Neural progenitor cell (in vitro differentiated cells): ENCODE measurements at regions not wholly inside any gene's neighbourhood (a gene's known extent, or its start where the extent isn't known, plus 50 kb on each side); places are given as distances from the start of the nearest gene placed in this dataset.

Experiments used
- DNase-seq: peaks from one replicate; pipeline ENCODE4 v3.0.0-alpha.2; 2016; ENCODE audit warnings: low spot score
- H2AFZ ChIP-seq: fragments of 200-600 bp; sonication (generic); replicated peaks from 2 replicates; pipeline ENCODE4 v1.6.1; 2016; ENCODE audit warnings: antibody characterized with exemption
- H3F3A ChIP-seq: fragments of 200-600 bp; sonication (generic); 2 replicates; pipeline ENCODE4 v1.6.1; 2016; ENCODE audit warnings: antibody characterized with exemption, low read depth
- H3K27ac ChIP-seq: fragments of 200-600 bp; sonication (generic); 2 replicates; pipeline ENCODE4 v1.5.1; 2016; ENCODE audit warnings: mild to moderate bottlenecking
- H3K27me3 ChIP-seq: fragments of 200-600 bp; sonication (generic); 2 replicates; pipeline ENCODE4 v1.6.1; 2016; ENCODE audit warnings: mild to moderate bottlenecking, moderate library complexity
- H3K36me3 ChIP-seq: fragments of 200-600 bp; sonication (generic); 2 replicates; pipeline ENCODE4 v1.5.1; 2016
- H3K4me1 ChIP-seq: fragments of 200-600 bp; sonication (generic); 2 replicates; pipeline ENCODE4 v1.6.1; 2016; ENCODE audit warnings: mixed run types
- H3K4me2 ChIP-seq: fragments of 200-600 bp; sonication (generic); 2 replicates; pipeline ENCODE4 v1.6.1; 2016
- H3K4me3 ChIP-seq: fragments of 200-600 bp; sonication (generic); 2 replicates; pipeline ENCODE4 v1.5.1; 2016
- H3K79me2 ChIP-seq: fragments of 200-600 bp; sonication (generic); 2 replicates; pipeline ENCODE4 v1.6.1; 2016; ENCODE audit warnings: low read depth
- H3K9ac ChIP-seq: fragments of 200-600 bp; sonication (generic); 2 replicates; pipeline ENCODE4 v1.6.1; 2016
- H3K9me3 ChIP-seq: fragments of 200-600 bp; sonication (generic); 2 replicates; pipeline ENCODE4 v1.5.1; 2016; ENCODE audit warnings: low read depth
- H4K20me1 ChIP-seq: fragments of 200-600 bp; sonication (generic); 2 replicates; pipeline ENCODE4 v1.6.1; 2016; ENCODE audit warnings: low read depth
- H3K27ac Mint-ChIP-seq: 3 replicates; pipeline ENCODE4 v1.8.0; 2021; ENCODE audit warnings: mixed read lengths
- H3K27me3 Mint-ChIP-seq: 2 replicates; pipeline ENCODE4 v1.8.0; 2022; ENCODE audit warnings: low read depth, mild to moderate bottlenecking, inconsistent platforms, moderate library complexity, mixed read lengths; ENCODE audit not compliant: insufficient read depth
- H3K36me3 Mint-ChIP-seq: 3 replicates; pipeline ENCODE4 v1.8.0; 2021; ENCODE audit warnings: mixed read lengths
- H3K4me1 Mint-ChIP-seq: 3 replicates; pipeline ENCODE4 v1.8.0; 2021; ENCODE audit warnings: mixed read lengths
- H3K4me3 Mint-ChIP-seq: 3 replicates; pipeline ENCODE4 v1.8.0; 2021; ENCODE audit warnings: mild to moderate bottlenecking, moderate library complexity, mixed read lengths
- H3K9me3 Mint-ChIP-seq: 3 replicates; pipeline ENCODE4 v1.8.0; 2020; ENCODE audit warnings: mixed read lengths
- CTCF ChIP-seq: fragments of 200-600 bp; sonication (generic); IDR thresholded peaks from 2 replicates; pipeline ENCODE4 v1.5.1; 2017; ENCODE audit warnings: antibody characterized with exemption, mild to moderate bottlenecking
- EZH2 ChIP-seq: fragments of 200-600 bp; sonication (generic); IDR thresholded peaks from 2 replicates; pipeline ENCODE4 v1.6.1; 2017; ENCODE audit warnings: antibody characterized with exemption, mild to moderate bottlenecking, moderate library complexity
- EZH2phosphoT487 ChIP-seq: fragments of 200-600 bp; sonication (generic); IDR thresholded peaks from 2 replicates; pipeline ENCODE4 v1.6.1; 2017; ENCODE audit warnings: antibody characterized with exemption

GRCh38 chr1:229752679-229753078 lies 126.6 kb downstream of the URB2 start:
- H3K9me3 Mint-ChIP-seq, result peaks cover 6% of the 10 kb centered on the region
- H3K27ac ChIP-seq, result no peak overlapping the region
- H3K4me1 ChIP-seq, result no peaks in the 10 kb centered on the region
- no peaks in the 10 kb centered on the region for H3K36me3 ChIP-seq
- no peak overlapping the region for H3K4me3 Mint-ChIP-seq
- H3K4me3 ChIP-seq, result no peak overlapping the region
- no peaks in the 10 kb centered on the region for H3K36me3 Mint-ChIP-seq
- H3K9ac ChIP-seq, result no peak overlapping the region
- H3K9me3 ChIP-seq, result no peaks in the 10 kb centered on the region
- no peak overlapping the region for H2AFZ ChIP-seq
- no peaks in the 10 kb centered on the region for H3K27me3 Mint-ChIP-seq
- no peaks in the 10 kb centered on the region for H3F3A ChIP-seq
- no peaks in the 10 kb centered on the region for H4K20me1 ChIP-seq
- H3K4me2 ChIP-seq, result no peak overlapping the region
- H3K27ac Mint-ChIP-seq, result no peak overlapping the region
- H3K4me1 Mint-ChIP-seq, result peaks cover 12% of the 10 kb centered on the region
- no peak for TF ChIP-seq EZH2phosphoT487
- H3K79me2 ChIP-seq, result no peaks in the 10 kb centered on the region
- DNase-seq, result no peak
- no peaks in the 10 kb centered on the region for H3K27me3 ChIP-seq

GRCh38 chr1:229753764-229754551 lies 127.9 kb downstream of the URB2 start:
- peak overlapping the region; percentile 42 for H3K27ac Mint-ChIP-seq
- no peak for TF ChIP-seq EZH2phosphoT487
- TF ChIP-seq EZH2, result no peak
- TF ChIP-seq CTCF, result no peak
- DNase-seq, result no peak
- no peak overlapping the region for H3K4me3 Mint-ChIP-seq
- H3K4me1 ChIP-seq, result no peaks in the 10 kb centered on the region
- H3K9me3 Mint-ChIP-seq, result peaks cover 3% of the 10 kb centered on the region
- no peak overlapping the region for H3K4me2 ChIP-seq
- no peaks in the 10 kb centered on the region for H3K79me2 ChIP-seq
- no peak overlapping the region for H3K4me3 ChIP-seq
- H3K36me3 ChIP-seq, result no peaks in the 10 kb centered on the region
- H3K9ac ChIP-seq, result no peak overlapping the region
- no peaks in the 10 kb centered on the region for H4K20me1 ChIP-seq
- H3K27me3 ChIP-seq, result no peaks in the 10 kb centered on the region
- no peak overlapping the region for H2AFZ ChIP-seq
- no peak overlapping the region for H3K27ac ChIP-seq
- no peaks in the 10 kb centered on the region for H3F3A ChIP-seq
- H3K9me3 ChIP-seq, result no peaks in the 10 kb centered on the region
- no peaks in the 10 kb centered on the region for H3K36me3 Mint-ChIP-seq
- peaks cover 2% of the 10 kb centered on the region for H3K27me3 Mint-ChIP-seq
- peaks cover 12% of the 10 kb centered on the region for H3K4me1 Mint-ChIP-seq

- Histone ChIP-seq H3K4me3 (no peak overlapping the region), H4K20me1 (no peaks in the 10 kb centered on the region), H3K79me2 (no peaks in the 10 kb centered on the region), H3K9me3 (no peaks in the 10 kb centered on the region), H3K36me3 (no peaks in the 10 kb centered on the region), H3K4me2 (no peak overlapping the region), H3K4me1 (no peaks in the 10 kb centered on the region), H3K9ac (no peak overlapping the region), H3K27me3 (no peaks in the 10 kb centered on the region), H3K27ac (no peak overlapping the region), H2AFZ (no peak overlapping the region), H3F3A (no peaks in the 10 kb centered on the region)
- no peak for TF ChIP-seq EZH2
- H3K4me1 Mint-ChIP-seq, result peaks cover 8% of the 10 kb centered on the region
- H3K9me3 Mint-ChIP-seq, result peaks cover 3% of the 10 kb centered on the region
- no peaks in the 10 kb centered on the region for H3K36me3 Mint-ChIP-seq
- H3K4me3 Mint-ChIP-seq, result no peak overlapping the region
- no peak for DNase-seq
- H3K27ac Mint-ChIP-seq, result no peak overlapping the region
- peaks cover 4% of the 10 kb centered on the region for H3K27me3 Mint-ChIP-seq
These were observed 130.6 kb downstream of the URB2 start for GRCh38 chr1:229756666-229757065.

- Histone ChIP-seq H3K4me1 (no peaks in the 10 kb centered on the region), H3K27me3 (no peaks in the 10 kb centered on the region), H3K9ac (no peak overlapping the region), H3K4me3 (no peak overlapping the region), H3K79me2 (no peaks in the 10 kb centered on the region), H3K4me2 (no peak overlapping the region), H3K27ac (no peak overlapping the region), H3K36me3 (no peaks in the 10 kb centered on the region), H2AFZ (no peak overlapping the region), H4K20me1 (no peaks in the 10 kb centered on the region), H3F3A (no peaks in the 10 kb centered on the region), H3K9me3 (no peaks in the 10 kb centered on the region)
- Mint-ChIP-seq H3K4me1 (peaks cover 3% of the 10 kb centered on the region), H3K36me3 (no peaks in the 10 kb centered on the region), H3K4me3 (no peak overlapping the region), H3K9me3 (peaks cover 3% of the 10 kb centered on the region), H3K27me3 (peaks cover 4% of the 10 kb centered on the region), H3K27ac (no peak overlapping the region)
- no peak for TF ChIP-seq CTCF
- no peak for TF ChIP-seq EZH2phosphoT487
- no peak for TF ChIP-seq EZH2
- DNase-seq, result no peak
These were observed 131.2 kb downstream of the URB2 start for GRCh38 chr1:229757226-229757625.
